Erythroblast (primary cell): ENCODE measurements at regions not wholly inside any gene's neighbourhood (a gene's known extent, or its start where the extent isn't known, plus 50 kb on each side); places are given as distances from the start of the nearest gene placed in this dataset.

Source experiments
- GATA1 ChIP-seq: IDR thresholded peaks from 2 replicates; pipeline ENCODE4 v1.6.1; 2011; ENCODE audit warnings: low read depth, mild to moderate bottlenecking, control low read depth, low read length, moderate library complexity
- POLR2A ChIP-seq: IDR thresholded peaks from 2 replicates; pipeline ENCODE4 v1.6.1; 2011; ENCODE audit warnings: mild to moderate bottlenecking, low read length

DNA sequence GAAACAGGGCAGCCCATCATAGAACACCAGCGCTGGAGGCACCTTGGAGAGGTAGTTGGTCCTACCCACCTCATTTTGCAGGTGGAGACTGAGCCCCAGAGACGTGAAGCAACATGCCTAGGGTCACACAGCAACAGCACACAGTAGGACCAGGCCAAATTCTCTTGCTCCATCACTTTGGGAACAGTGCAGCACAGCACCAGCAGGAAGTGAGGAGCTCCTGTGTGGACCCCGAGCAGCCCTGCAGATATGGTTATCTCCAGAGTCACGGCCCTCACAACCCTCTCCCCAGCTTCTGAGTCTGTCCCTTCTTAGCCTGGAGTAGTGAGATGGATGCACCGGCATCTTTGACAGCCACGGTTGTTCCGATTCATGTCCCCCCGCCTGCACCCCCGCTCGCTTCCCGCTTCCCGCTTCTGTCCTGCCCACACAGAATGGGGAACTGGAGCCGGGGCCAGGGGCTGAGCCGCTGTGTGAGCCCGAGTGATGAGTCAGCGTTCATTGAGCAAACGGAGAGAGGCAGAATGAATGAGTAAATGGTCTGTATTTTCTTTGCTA, 72.6 kb upstream of the DUSP22 start:
- no peak for TF ChIP-seq POLR2A
- TF ChIP-seq GATA1: no peak
